Heart right ventricle (tissue), 16 donors: ENCODE measurements at regions not wholly inside any gene's neighbourhood (a gene's known extent, or its start where the extent isn't known, plus 50 kb on each side); places are given as distances from the start of the nearest gene placed in this dataset.

ENCODE experiments used
- ATAC-seq, 8 donors: fragments of 200-7000 bp; cut with Tn5 transposase; one replicate each; pipeline ENCODE4 v1.9.1; 2020; ENCODE audit warnings: mild to moderate bottlenecking in 8 of 8, moderate library complexity in 8 of 8, moderate number of reproducible peaks in 1 of 8
- DNase-seq, 2 donors: peaks; one replicate each; pipeline ENCODE4 v3.0.0-alpha.2; 2020
- H3K27ac ChIP-seq, 10 donors: fragments of 200-600 bp; sonication (generic) in 2 of 10; one replicate each; pipeline versions ENCODE4 v1.5.0 to v1.8.0; 2020 to 2022; ENCODE audit warnings: mild to moderate bottlenecking in 3 of 10
- H3K27me3 ChIP-seq, 7 donors: fragments of 200-600 bp; one replicate each; pipeline ENCODE4 v1.8.0; 2021 to 2022; ENCODE audit warnings: mild to moderate bottlenecking in 2 of 7
- H3K36me3 ChIP-seq, 9 donors: fragments of 200-600 bp; sonication (generic) in 1 of 9; one replicate each; pipeline versions ENCODE4 v1.5.0 to v1.8.0; 2020 to 2022; ENCODE audit warnings: mild to moderate bottlenecking in 2 of 9
- H3K4me1 ChIP-seq, 9 donors: fragments of 200-600 bp; sonication (generic) in 1 of 9; one replicate each; pipeline versions ENCODE4 v1.5.0 to v1.8.0; 2020 to 2022; ENCODE audit warnings: mild to moderate bottlenecking in 4 of 9
- H3K4me3 ChIP-seq, 10 donors: fragments of 200-600 bp; sonication (generic) in 2 of 10; one replicate each; pipeline versions ENCODE4 v1.5.0 to v1.8.0; 2020 to 2022; ENCODE audit warnings: mild to moderate bottlenecking in 7 of 10, moderate library complexity in 2 of 10
- H3K9me3 ChIP-seq, 11 donors: fragments of 200-600 bp in 10 of 11; sonication (generic) in 2 of 11; one replicate each; pipeline versions ENCODE4 v1.5.0 to v1.8.0; 2013 to 2022; ENCODE audit warnings: mild to moderate bottlenecking in 2 of 11, control low read depth in 1 of 11, moderate library complexity in 1 of 11
- WGBS, 2 donors: extraction: QIAGEN DNeasy Blood & Tissue Kit; methylation state at CpG; one replicate each; pipeline ENCODE4 v1.1.7; 2013; ENCODE audit warnings: inconsistent platforms in 1 of 2; 5-methylcytosine and 5-hydroxymethylcytosine counted together
- intact Hi-C, 10 donors: fragments of 100-400 bp; cut with DNase I; formaldehyde crosslinking; loops; one replicate each; pipeline versions ENCODE4 v1.11.1 to v1.14.2; 2022
- TF ChIP-seq, protein P1 (sequence below), 9 donors: fragments of 200-600 bp; sonication (generic) in 2 of 9; IDR thresholded peaks; one replicate each; pipeline versions ENCODE4 v1.5.0 to v1.8.0; 2021 to 2022; ENCODE audit warnings: antibody characterized with exemption in 9 of 9, mild to moderate bottlenecking in 5 of 9, moderate library complexity in 1 of 9
- donor health status: Arrhythmogenic right ventricular cardiomyopathy.
- donor health status: ischemic (EF 13 %, LVEDD 7.1; RV severe dilation, severe dysfunction).
- donor health status: healthy with polysubstance abuse.
- donor health status: DM: no; HTN: yes; CAD: no.
- donor health status: DM: no; HTN: no; CAD: no.
- donor health status: ischemic (EF 25% LVEDD 6.9; RV normal size, moderate dysfunction).
- donor health status: ischemic (EF 25% LVEDD 5.7; RV mildly dilated, moderate dysfunction).
- donor health status: healthy.
- donor health status: DM: yes; HTN: yes; CAD: no.
- donor health status: Ischemic cardiomyopathy.
- donor health status: ischemic (EF 35%, LVEDD 5.7; RV mildly dilated, moderate dysfunction).
- donor health status: nonischemic (EF 11% LVEDD 7.7; RV severe dilation, severe dysfunction).
- donor health status: DM: yes; HTN: yes; CAD: no.
- donor health status: PGD.
- donor health status: ischemic (EF 29% LVEDD 5.4; RV normal size, mild dysfunction).
- donor health status: nonischemic (EF 23%, LVEDD 6.1; RV moderate dilation, normal function).

DNA sequence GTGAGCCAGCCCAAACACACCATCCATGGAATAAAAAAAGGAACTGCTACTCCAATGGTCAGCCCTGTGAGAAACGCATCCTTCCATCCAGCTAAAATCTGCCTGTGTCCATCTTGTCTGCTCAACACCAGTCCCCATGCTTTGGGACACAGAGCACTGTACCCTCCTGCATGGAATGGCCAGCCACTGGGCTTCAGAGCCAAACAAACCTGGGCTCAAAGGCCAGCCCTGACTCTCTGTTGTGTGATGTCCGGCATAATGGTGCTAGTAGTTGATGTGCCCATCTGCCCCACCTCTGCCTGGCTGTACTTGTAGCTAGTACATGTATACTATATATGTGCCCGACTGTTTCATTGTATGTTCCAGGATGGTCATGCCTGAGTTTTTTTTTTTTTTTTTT lies 77.6 kb upstream of the AMZ2 start:
- Histone ChIP-seq H3K36me3 (no peaks in the 10 kb centered on the region), H3K27me3 (no peaks in the 10 kb centered on the region), H3K27ac (no peak overlapping the region), H3K4me1 (peaks cover 0 to 8% (median 0%) of the 10 kb centered on the region in 9 donors), H3K4me3 (no peak overlapping the region), H3K9me3 (no peaks in the 10 kb centered on the region)
- peak in 2 of 8 donors; percentile 18 to 48 for ATAC-seq
- DNase-seq = no peak
- TF ChIP-seq, protein P1, sequence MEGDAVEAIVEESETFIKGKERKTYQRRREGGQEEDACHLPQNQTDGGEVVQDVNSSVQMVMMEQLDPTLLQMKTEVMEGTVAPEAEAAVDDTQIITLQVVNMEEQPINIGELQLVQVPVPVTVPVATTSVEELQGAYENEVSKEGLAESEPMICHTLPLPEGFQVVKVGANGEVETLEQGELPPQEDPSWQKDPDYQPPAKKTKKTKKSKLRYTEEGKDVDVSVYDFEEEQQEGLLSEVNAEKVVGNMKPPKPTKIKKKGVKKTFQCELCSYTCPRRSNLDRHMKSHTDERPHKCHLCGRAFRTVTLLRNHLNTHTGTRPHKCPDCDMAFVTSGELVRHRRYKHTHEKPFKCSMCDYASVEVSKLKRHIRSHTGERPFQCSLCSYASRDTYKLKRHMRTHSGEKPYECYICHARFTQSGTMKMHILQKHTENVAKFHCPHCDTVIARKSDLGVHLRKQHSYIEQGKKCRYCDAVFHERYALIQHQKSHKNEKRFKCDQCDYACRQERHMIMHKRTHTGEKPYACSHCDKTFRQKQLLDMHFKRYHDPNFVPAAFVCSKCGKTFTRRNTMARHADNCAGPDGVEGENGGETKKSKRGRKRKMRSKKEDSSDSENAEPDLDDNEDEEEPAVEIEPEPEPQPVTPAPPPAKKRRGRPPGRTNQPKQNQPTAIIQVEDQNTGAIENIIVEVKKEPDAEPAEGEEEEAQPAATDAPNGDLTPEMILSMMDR (IDR thresholded peaks at IDR 0.05) = no peak
- intact Hi-C loops = loop anchor here in 9 of 10 donors (5.0 to 10.0 kb wide), 5 partner anchors 37 to 595 kb away; no protein-coding TSS in a partner anchor
- 92 to 94% methylated on average over 3 of the region's 3 CpGs for WGBS, 2 donors

DNA sequence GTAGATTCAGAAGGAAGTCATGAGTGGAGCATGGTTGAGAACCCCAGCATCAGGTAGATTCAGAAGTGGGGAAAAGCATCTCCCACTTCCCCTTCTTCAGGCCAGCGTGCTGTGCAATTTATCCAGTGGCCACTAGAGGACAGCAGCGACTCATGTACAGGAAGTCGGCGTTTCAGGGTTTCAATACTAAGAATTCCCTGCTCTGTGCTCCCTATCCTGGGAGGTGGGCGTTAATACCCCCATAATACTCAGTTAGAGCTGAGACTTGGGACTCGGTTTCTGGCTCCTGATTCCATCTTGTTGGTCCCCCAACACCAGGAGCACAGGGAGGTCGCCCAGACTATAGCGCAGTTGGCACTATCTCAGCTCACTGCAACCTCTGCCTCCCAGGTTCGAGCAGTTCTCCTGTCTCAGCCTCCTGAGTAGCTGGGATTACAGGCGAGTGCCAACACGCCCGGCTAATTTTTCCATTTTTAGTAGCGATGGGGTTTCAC lies 75.3 kb upstream of the AMZ2 start:
- no peak overlapping the region for H3K4me3 ChIP-seq
- intact Hi-C loops = loop anchor here in 9 of 10 donors (1.0 to 10.0 kb wide), 8 partner anchors 28 to 592 kb away; no protein-coding TSS in a partner anchor
- TF ChIP-seq, protein P1 (IDR thresholded peaks at IDR 0.05) = peak; percentile 93 to 99 (median 97)
- ATAC-seq = peak; percentile 37 to 86 (median 74)
- no peaks in the 10 kb centered on the region for H3K36me3 ChIP-seq
- no peak overlapping the region for H3K27ac ChIP-seq
- WGBS, 2 donors = 23 to 30% methylated on average over 13 of the region's 13 CpGs
- H3K4me1 ChIP-seq = peaks cover 0 to 4% (median 0%) of the 10 kb centered on the region in 9 donors
- no peaks in the 10 kb centered on the region for H3K9me3 ChIP-seq
- peak; percentile 63 to 73 for DNase-seq
- H3K27me3 ChIP-seq = no peaks in the 10 kb centered on the region

DNA sequence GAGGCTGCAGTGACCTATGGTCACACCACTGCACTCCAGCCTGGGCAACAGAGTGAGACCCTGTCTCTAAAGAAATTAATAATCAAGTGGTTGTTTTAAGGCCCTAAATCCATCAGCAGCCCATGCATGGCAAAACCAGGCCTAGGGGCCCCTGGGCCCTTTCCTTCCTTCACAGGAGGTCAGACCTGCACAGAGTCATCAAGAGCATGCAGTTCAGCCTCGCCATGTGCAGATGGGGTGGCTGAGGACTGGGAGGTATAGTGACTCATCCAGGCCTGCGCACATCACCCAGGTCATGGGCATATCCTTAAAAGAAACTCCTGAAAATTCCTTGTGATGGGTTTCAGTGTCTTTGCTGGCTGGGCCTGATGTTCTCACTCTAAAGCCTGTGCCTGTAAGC lies 72.4 kb upstream of the AMZ2 start:
- no peaks in the 10 kb centered on the region for H3K36me3 ChIP-seq
- DNase-seq = no peak
- no peak overlapping the region for H3K27ac ChIP-seq
- no peaks in the 10 kb centered on the region for H3K27me3 ChIP-seq
- H3K4me3 ChIP-seq = no peak overlapping the region
- no peaks in the 10 kb centered on the region for H3K9me3 ChIP-seq
- TF ChIP-seq, protein P1 (IDR thresholded peaks at IDR 0.05) = no peak
- peaks cover 0 to 4% (median 0%) of the 10 kb centered on the region in 9 donors for H3K4me1 ChIP-seq
- intact Hi-C loops = loop anchor here in 5 of 10 donors (10.0 kb wide), 2 partner anchors 289 to 589 kb away; no protein-coding TSS in a partner anchor
- 94 to 100% methylated on average over 2 of the region's 2 CpGs for WGBS, 2 donors
- no peak for ATAC-seq

DNA sequence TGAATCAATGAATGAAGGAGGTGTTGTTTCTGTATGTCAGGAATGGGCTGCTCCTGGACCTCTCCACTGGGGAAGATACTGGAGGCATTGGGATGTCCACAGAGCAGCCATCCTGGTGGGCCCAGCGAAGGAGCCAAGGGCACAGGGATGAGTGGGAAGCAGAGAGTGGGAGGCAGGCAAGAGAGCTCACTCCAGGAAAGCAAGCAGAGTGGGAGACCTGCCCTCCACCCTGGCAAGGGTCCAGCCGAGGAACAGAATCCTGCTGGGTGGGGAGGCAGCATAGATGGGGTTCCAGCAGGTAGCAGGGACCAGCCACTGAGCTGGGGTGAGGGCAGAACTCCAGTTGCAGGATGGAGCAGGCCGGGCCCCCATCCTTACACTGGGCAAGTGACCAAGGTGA lies 71.9 kb upstream of the AMZ2 start:
- H3K9me3 ChIP-seq = no peaks in the 10 kb centered on the region
- H3K27ac ChIP-seq = no peak overlapping the region
- no peak overlapping the region for H3K4me3 ChIP-seq
- ATAC-seq (no peak), DNase-seq (no peak)
- 69 to 98% methylated on average over 3 of the region's 3 CpGs for WGBS, 2 donors
- no peaks in the 10 kb centered on the region for H3K27me3 ChIP-seq
- intact Hi-C loops = loop anchor here in 5 of 10 donors (10.0 kb wide), 2 partner anchors 289 to 589 kb away; no protein-coding TSS in a partner anchor
- TF ChIP-seq, protein P1 (IDR thresholded peaks at IDR 0.05) = no peak
- no peaks in the 10 kb centered on the region for H3K36me3 ChIP-seq
- peaks cover 0 to 4% (median 0%) of the 10 kb centered on the region in 9 donors for H3K4me1 ChIP-seq
